GM18505 (cell line): ENCODE measurements at regions not wholly inside any gene's neighbourhood (a gene's known extent, or its start where the extent isn't known, plus 50 kb on each side); places are given as distances from the start of the nearest gene placed in this dataset.

Source experiments
- ATAC-seq: cut with Tn5 transposase; IDR thresholded peaks from one replicate; pipeline ENCODE4 v1.9.1; 2021; ENCODE audit not compliant: unreplicated experiment
- POLR2A ChIP-seq: IDR thresholded peaks from 4 replicates; pipeline ENCODE4 v1.6.1; 2011; ENCODE audit warnings: borderline replicate concordance; ENCODE audit not compliant: insufficient read depth, insufficient read length; ENCODE audit errors: extremely low read depth

GRCh38 chr5:87499478-87500410, 87.0 kb upstream of the CCNH start:
- no peak for ATAC-seq
- TF ChIP-seq POLR2A = no peak
